T-helper 1 cell treated with Interleukin-12 subunit alpha and Interleukin-12 subunit beta and Interleukin-4 antibody, amounts not matched to agents 30 ng/mL and 1 ng/mL, for 36 hours (primary cell): ENCODE measurements at regions not wholly inside any gene's neighbourhood (a gene's known extent, or its start where the extent isn't known, plus 50 kb on each side); places are given as distances from the start of the nearest gene placed in this dataset.

Experiments
- intact Hi-C: fragments of 100-400 bp; cut with micrococcal nuclease; formaldehyde crosslinking; loops from one replicate; pipeline ENCODE4 v1.15.1; 2024

- intact Hi-C loops, result no loop called here
These were observed 115.1 kb upstream of the CD180 start for GRCh38 chr5:67311701-67312100.

- intact Hi-C loops, result no loop called here
These were observed 114.6 kb upstream of the CD180 start for GRCh38 chr5:67311208-67311607.

GRCh38 chr5:67310740-67311139, 114.1 kb upstream of the CD180 start:
- intact Hi-C loops, result no loop called here

DNA sequence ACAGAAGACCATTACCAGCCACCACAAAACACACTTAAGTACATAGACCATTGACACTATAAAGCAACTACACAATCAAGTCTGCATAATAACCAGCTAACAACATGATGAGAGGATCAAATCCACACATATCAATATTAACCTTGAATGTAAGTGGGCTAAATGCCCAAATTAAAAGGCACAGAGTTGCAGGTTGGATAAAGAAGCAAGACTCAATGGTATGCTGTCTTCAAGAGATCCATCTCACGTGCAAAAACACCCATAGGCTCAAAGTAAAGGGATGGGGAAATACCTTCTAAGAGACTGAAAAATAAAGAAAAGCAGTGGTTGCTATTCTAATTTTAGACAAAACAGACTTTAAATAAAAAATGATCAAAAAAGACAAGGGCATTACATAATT, 113.6 kb upstream of the CD180 start:
- intact Hi-C loops, result no loop called here

DNA sequence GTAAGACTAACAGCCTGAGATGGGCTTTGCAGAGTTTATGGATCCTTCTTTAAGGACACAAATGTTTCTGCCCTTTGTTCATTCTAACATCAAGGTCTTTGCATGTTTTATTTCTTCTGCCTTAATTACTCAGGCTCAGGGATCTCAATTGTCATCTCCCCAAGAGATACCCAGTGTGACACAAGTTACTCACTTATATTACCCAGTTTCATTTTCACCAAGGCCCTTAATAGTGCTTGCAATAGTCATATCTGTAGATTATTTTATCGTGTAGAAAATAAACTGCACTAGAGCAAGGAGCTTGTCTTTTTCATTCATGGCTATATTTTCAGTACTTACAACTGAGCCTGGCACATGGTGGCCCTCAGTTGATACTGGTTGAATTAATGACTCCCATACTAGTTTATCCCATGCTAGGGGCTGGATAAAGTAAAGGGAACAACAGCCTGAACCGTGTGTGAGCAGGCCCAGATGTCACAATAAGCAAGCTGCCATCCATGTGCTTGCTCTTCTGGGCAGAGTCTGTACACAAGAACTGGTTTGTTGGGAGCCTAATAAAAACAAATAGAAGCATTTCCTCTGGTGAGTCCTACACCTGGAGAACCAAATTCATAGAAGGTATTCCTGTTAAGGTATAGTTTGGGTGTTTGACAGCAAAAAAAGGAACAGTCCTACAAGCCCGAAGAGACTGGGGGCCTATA, 112.5 kb upstream of the CD180 start:
- intact Hi-C loops, result no loop called here

DNA sequence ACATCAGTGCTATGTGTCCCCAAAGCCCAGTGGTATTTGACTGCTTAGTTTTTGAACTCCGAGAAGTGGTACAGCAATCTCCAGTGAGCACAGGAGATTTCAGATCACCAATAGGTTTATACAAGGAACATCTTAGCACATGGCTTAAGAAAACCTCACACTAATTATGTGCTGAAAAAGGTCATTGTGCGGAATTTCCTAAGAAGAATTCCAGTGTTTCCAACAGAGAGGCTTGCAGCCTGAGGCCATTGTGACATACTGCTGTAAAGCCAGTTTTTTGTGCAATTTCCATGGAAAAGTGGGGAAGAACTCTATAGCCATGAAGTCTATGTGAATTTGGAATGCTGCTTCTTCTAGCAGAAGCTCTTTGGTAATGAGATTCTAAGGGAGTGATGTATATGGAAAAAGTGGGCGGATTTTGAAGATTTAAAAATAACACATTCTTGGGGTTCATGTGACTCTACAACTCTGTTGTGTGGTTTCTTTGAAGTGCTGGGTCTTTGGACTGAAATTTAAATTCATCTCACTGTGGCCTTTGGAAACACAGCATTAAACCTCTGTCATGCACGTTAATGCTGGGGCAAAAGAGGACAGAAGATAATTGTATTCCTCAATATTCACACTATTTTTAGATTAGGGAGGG, 110.5 kb upstream of the CD180 start:
- intact Hi-C loops, result no loop called here

DNA sequence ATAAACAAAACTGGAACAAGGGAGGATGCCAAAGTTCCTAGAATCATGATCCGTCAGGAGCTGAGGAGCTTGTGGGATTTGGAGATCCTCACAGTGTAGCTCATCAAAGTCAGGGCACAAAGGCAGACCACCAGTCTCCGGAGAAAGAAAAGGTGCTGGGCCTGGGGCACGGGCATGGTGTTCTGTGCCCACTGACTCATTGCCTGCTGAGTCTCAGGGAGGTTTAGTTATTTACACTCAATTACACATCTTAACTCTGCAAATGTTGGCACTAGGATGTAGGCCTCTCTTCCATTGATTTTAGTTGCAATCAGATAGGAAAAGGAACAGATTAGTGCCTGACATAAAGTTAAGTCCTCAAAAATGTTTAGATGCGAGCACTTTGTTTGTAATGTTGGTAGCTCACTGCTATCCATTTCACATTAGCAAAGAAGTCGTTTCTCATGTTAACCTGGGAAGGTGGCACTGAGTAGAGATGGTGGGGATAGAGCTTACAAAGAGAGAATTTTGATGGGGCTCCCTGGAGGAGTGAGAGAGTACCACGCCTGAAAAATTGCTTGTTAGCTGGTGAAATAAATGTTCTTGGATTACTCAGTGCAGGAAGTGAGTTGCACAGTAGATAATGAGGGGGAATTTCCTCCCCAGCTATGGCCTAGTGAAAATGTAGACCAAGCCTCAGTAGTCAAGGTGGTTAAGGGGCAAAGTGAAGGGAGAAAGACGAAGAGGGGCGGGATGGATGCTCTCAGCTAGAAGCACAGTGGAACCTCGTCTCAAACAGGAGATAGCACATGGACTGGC, 109.5 kb upstream of the CD180 start:
- intact Hi-C loops, result no loop called here

DNA sequence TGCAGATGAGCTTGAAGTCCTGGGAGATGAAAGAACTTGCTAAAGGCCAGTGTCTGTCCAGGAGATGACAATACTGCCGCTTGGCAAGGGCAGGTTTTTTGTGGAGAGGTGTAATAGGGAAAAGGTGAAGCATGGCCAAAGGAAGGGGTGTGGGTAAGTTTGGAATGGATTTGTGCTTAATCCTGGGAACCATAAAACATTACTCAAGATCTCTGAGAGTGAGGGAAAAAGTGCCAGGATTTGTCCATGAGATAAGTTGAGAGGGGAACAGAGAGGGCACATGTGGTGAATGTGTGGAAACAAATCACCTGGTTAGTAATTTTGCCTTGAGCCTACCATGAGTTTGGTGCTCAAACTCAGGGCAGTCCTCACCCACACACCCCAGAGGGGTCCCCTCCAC, 108.8 kb upstream of the CD180 start:
- intact Hi-C loops, result no loop called here

DNA sequence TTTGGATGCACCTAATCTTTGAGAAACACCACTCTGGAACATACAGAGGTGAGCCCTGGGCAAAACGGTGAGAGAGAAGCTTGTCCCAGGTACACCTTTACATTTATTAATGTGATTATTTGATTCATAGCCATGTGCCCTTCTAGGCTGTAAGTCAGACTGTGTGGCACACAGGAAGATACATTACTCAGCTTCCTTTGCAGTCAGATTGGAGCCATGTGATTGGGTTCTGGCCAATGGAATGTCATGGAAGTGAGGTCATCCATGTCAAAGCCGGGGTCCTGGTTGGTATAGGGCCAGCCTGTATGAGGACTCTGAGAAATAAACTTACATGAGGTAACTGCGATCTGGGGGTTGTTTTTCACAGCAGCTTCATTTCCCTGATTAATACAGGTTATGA, 106.8 kb upstream of the CD180 start:
- intact Hi-C loops, result no loop called here

- intact Hi-C loops, result no loop called here
These were observed 104.8 kb upstream of the CD180 start for GRCh38 chr5:67301285-67301903.

DNA sequence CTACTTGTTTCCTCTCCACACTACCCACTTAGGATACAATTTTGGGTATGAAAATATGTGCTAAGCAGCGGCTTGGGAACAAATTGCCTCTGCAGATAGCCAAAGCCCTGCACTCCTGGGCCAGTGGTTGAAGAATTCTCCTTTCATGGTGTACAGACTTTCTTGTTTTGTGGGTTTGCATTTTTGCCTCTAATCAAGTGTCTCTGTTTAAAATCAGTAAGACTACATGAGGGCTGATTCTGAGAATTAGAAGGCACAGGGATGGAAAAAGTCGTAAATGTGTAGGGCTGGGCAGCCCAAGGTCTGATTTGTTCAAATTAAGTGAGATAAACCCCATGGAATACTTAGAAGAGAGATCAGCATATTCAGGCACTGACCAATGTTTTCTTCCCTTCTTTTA, 103.7 kb upstream of the CD180 start:
- intact Hi-C loops, result no loop called here

GRCh38 chr5:67299231-67299735, 102.7 kb upstream of the CD180 start:
- intact Hi-C loops, result no loop called here

GRCh38 chr5:67297802-67298532, 101.4 kb upstream of the CD180 start:
- intact Hi-C loops, result no loop called here

GRCh38 chr5:67297376-67297775, 100.8 kb upstream of the CD180 start:
- intact Hi-C loops, result no loop called here

DNA sequence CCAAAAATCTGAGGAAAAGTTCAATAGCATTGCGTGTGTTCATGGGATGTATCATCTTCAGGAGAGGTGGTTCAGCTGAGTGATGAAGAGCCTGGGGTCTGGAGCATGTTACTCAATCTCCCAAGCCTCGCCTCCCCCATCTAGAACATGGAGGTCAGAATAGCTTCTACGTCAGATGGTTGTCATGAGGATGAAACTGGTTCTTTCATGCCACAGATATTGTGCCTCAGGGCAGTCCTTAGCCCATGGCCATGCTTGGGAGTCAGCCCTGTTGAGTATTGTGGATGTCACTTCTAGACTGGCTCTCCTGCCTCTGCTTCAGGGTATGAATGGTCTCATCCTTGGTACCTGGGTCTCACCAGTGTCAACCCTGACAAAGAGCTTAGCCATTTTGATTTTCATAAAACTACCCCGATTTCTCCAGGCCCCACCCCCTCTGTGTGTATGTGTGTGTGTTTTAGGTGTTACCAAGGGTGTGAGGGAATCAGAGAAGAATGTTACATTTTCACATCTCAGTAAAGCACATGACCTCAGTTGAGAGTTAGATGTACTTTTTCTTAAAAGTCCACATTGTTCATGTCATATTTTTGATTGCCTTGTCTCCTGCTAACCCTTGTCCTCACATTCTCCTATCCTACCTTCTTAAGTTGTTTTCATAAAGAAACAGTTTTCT, 97.8 kb upstream of the CD180 start:
- intact Hi-C loops, result no loop called here

GRCh38 chr5:67293226-67293625, 96.6 kb upstream of the CD180 start:
- intact Hi-C loops, result no loop called here

- intact Hi-C loops, result no loop called here
These were observed 95.8 kb upstream of the CD180 start for GRCh38 chr5:67292201-67292940.

- intact Hi-C loops, result no loop called here
These were observed 95.1 kb upstream of the CD180 start for GRCh38 chr5:67291671-67292070.

DNA sequence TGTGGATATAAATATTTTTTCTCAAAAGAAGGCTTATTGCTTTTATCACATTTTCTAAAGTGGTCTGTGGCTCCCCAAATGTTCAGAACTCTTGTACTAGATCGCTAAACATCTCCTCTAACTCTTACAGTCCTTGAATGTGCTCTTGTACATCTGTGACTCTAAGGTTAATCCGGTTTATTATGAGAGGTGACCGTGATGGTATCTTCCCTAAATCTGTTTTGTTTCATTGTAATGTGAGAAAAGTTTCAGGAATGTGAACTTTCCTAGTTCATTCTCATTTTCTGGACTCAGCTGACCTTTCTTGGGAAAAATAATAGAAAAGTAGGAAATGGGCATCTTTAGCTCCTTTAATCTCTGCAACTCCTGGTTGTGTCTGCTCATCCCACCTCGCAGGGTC, 94.5 kb upstream of the CD180 start:
- intact Hi-C loops, result no loop called here

- intact Hi-C loops, result no loop called here
These were observed 94.1 kb upstream of the CD180 start for GRCh38 chr5:67290655-67291054.
